ENCODE measurements at regions not wholly inside any gene's neighbourhood (a gene's known extent, or its start where the extent isn't known, plus 50 kb on each side); places are given as distances from the start of the nearest gene placed in this dataset.
A peak's percentile ranks its signal among the peaks of the same experiment; 100 is the strongest.
"Not testable (repeated sequence)": the region's sequence is repeated elsewhere in the genome, so short reads cannot be mapped to it uniquely, and the experiment has no call there.

- intact Hi-C loops (cut with DNase I) = no loop called here
Measured at GRCh38 chr10:3955955-3956617, 171.1 kb upstream of the KLF6 start.

GRCh38 chr10:3955493-3955892, 170.5 kb upstream of the KLF6 start:
- H3K9me3 ChIP-seq = no peaks in the 10 kb centered on the region
- no peaks in the 10 kb centered on the region for H3K4me1 ChIP-seq
- 85 to 88% methylated on average over 13 of the region's 13 CpGs for WGBS, 2 donors
- no peaks in the 10 kb centered on the region for H3K27me3 ChIP-seq
- H3K27ac ChIP-seq = no peak overlapping the region
- intact Hi-C loops (cut with DNase I) = no loop called here
- FAIRE-seq (no peak), DNase-seq (no peak), ATAC-seq (no peak)
- no peak overlapping the region for H3K4me3 ChIP-seq
- TF ChIP-seq CTCF (IDR thresholded peaks at IDR 0.05) = no peak
- H3K36me3 ChIP-seq = no peaks in the 10 kb centered on the region

More at GRCh38 chr10:3955955-3956617, 171.1 kb upstream of the KLF6 start:
- ATAC-seq (no peak), FAIRE-seq (no peak), DNase-seq (no peak)
- H3K4me1 ChIP-seq = no peaks in the 10 kb centered on the region
- 72 to 78% methylated on average over 13 of the region's 13 CpGs for WGBS, 2 donors
- no peak for TF ChIP-seq CTCF (IDR thresholded peaks at IDR 0.05)
- H3K27me3 ChIP-seq = no peaks in the 10 kb centered on the region
- no peaks in the 10 kb centered on the region for H3K36me3 ChIP-seq
- no peaks in the 10 kb centered on the region for H3K9me3 ChIP-seq
- no peak overlapping the region for H3K27ac ChIP-seq
- no peak overlapping the region for H3K4me3 ChIP-seq

- Histone ChIP-seq H3K9me3 (no peaks in the 10 kb centered on the region), H3K4me3 (no peak overlapping the region), H3K27ac (no peak overlapping the region), H3K36me3 (no peaks in the 10 kb centered on the region), H3K27me3 (no peaks in the 10 kb centered on the region), H3K4me1 (no peaks in the 10 kb centered on the region)
- DNase-seq = no peak
- intact Hi-C loops (cut with DNase I) = no loop called here
- WGBS, 2 donors = 65 to 71% methylated on average over 4 of the region's 4 CpGs
- no peak for FAIRE-seq
- TF ChIP-seq CTCF (IDR thresholded peaks at IDR 0.05) = no peak
- ATAC-seq = no peak
Measured at GRCh38 chr10:3954615-3955014, 169.6 kb upstream of the KLF6 start.

- intact Hi-C loops (cut with DNase I); FAIRE-seq; H3K9me3 ChIP-seq; H3K4me3 ChIP-seq; ATAC-seq; H3K27me3 ChIP-seq; H3K27ac ChIP-seq; DNase-seq; H3K4me1 ChIP-seq; H3K36me3 ChIP-seq: not testable (repeated sequence)
- WGBS, 2 donors = 88 to 94% methylated on average over 1 of the region's 1 CpG
Measured at GRCh38 chr10:3954007-3954406, 169.0 kb upstream of the KLF6 start.

GRCh38 chr10:3951993-3952392, 167.0 kb upstream of the KLF6 start:
- Histone ChIP-seq H3K27me3 (no peaks in the 10 kb centered on the region), H3K4me1 (no peaks in the 10 kb centered on the region), H3K27ac (no peak overlapping the region), H3K36me3 (no peaks in the 10 kb centered on the region), H3K9me3 (no peaks in the 10 kb centered on the region), H3K4me3 (no peak overlapping the region)
- FAIRE-seq (no peak), DNase-seq (peak in 3 of 6 donors; percentile 35 to 66 (median 43)), ATAC-seq (peak in 3 of 4 donors; percentile 55 to 83 (median 70))
- no peak for TF ChIP-seq CTCF (IDR thresholded peaks at IDR 0.05)
- 39 to 52% methylated on average over 12 of the region's 12 CpGs for WGBS, 2 donors
- intact Hi-C loops (cut with DNase I) = no loop called here

Data from pancreas (tissue), 10 donors.